Fibroblast of skin of abdomen (primary cell): ENCODE measurements at regions not wholly inside any gene's neighbourhood (a gene's known extent, or its start where the extent isn't known, plus 50 kb on each side); places are given as distances from the start of the nearest gene placed in this dataset.
A peak's percentile ranks its signal among the peaks of the same experiment; 100 is the strongest.

ENCODE experiments used
- DNase-seq: peaks from one replicate; pipeline ENCODE4 v3.0.0-alpha.2; 2013

GRCh38 chr16:86664522-86665318 is 86.4 kb downstream of the FOXL1 start:
- DNase-seq = peak; percentile 93

GRCh38 chr16:86665319-86665675 is 86.9 kb downstream of the FOXL1 start:
- DNase-seq = peak; percentile 75

GRCh38 chr16:86665929-86666328 is 87.6 kb downstream of the FOXL1 start:
- DNase-seq = no peak

- DNase-seq = no peak
These were observed 88.7 kb downstream of the FOXL1 start for GRCh38 chr16:86667035-86667434.

GRCh38 chr16:86668136-86668910 is 90.0 kb downstream of the FOXL1 start:
- peak; percentile 86 for DNase-seq

- DNase-seq = no peak
These were observed 91.0 kb downstream of the FOXL1 start for GRCh38 chr16:86669285-86669805.

- DNase-seq = peak; percentile 23
These were observed 91.8 kb downstream of the FOXL1 start for GRCh38 chr16:86669937-86670749.

- DNase-seq = no peak
These were observed 92.4 kb downstream of the FOXL1 start for GRCh38 chr16:86670750-86671234.

GRCh38 chr16:86671486-86672178 is 93.3 kb downstream of the FOXL1 start:
- peak; percentile 25 for DNase-seq

GRCh38 chr16:86672179-86672863 is 94.0 kb downstream of the FOXL1 start:
- no peak for DNase-seq

GRCh38 chr16:86673090-86673955 is 95.0 kb downstream of the FOXL1 start:
- no peak for DNase-seq

GRCh38 chr16:86673956-86674453 is 95.7 kb downstream of the FOXL1 start:
- no peak for DNase-seq

GRCh38 chr16:86676254-86676670 is 97.9 kb downstream of the FOXL1 start:
- DNase-seq = peak; percentile 62

GRCh38 chr16:86679490-86679889 is 101.1 kb downstream of the FOXL1 start:
- DNase-seq = no peak

GRCh38 chr16:86680162-86680561 is 101.8 kb downstream of the FOXL1 start:
- DNase-seq = peak; percentile 84

- DNase-seq = no peak
These were observed 102.3 kb downstream of the FOXL1 start for GRCh38 chr16:86680661-86681030.

GRCh38 chr16:86681031-86681756 is 102.8 kb downstream of the FOXL1 start:
- peak; percentile 34 for DNase-seq

- no peak for DNase-seq
These were observed 103.4 kb downstream of the FOXL1 start for GRCh38 chr16:86681757-86682106.

GRCh38 chr16:86682219-86682904 is 104.0 kb downstream of the FOXL1 start:
- DNase-seq = no peak
